ENCODE measurements at regions not wholly inside any gene's neighbourhood (a gene's known extent, or its start where the extent isn't known, plus 50 kb on each side); places are given as distances from the start of the nearest gene placed in this dataset.
"Not testable (repeated sequence)": the region's sequence is repeated elsewhere in the genome, so short reads cannot be mapped to it uniquely, and the experiment has no call there.

DNA sequence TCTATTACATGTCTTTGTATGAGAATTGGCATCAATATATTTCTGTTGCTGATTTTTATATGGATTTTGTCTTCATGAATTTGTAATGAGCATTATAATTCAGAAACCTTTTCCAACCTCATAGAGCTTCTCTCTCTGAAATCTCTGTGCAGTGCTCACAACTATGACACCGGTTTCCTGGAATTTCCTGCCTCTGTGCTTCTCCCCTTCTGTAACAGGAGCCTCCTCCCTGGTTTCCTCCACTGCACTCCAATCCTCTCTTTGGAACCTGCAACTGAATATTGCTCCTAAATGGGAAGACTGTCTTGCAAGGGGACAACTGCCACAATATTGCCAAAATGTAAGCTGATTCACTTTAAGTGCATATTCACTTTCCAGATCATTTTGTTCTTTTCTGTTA, 1147.9 kb downstream of the UQCRFS1 start:
- no peak for DNase-seq (ENCODE audit: low read depth)

DNA sequence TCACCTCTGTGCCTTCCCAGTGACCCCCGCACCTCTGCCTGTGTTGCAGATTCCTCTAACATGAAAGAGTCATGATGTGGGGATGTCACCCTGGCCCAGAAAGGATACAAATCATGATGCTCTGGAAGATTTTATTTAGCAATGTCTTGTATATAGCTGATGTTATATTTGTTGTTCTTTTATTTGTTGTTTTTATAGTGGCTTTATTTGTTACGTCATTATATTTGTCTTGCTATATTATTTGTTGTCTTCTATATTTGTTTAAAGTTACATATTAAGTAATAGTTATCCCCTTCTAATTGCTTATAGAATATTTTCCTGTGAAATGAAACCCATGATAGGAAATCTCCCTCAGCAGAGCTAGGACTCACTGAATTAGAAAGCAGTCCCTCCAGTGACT, 1149.2 kb downstream of the UQCRFS1 start:
- no peak for DNase-seq (ENCODE audit: low read depth)

DNA sequence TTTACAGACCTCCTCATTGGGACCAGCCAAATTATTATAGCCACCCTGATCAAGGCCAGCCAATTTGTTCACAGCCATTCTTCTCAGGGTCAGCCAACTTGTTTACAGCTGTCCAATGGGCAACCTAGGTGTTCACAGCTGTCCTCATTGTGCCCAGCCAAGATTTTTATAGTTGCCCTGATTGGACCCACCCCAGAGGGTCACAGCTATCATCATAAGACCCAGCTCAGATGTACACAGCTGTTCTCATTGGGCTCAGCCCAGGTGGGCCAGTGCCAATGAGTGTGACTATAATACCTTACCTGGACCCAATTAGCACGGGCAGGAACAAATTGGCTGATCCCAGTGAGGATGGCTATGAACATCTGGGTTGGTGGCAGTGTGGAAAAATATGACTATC, 1151.8 kb downstream of the UQCRFS1 start:
- DNase-seq (ENCODE audit: low read depth) = no peak

DNA sequence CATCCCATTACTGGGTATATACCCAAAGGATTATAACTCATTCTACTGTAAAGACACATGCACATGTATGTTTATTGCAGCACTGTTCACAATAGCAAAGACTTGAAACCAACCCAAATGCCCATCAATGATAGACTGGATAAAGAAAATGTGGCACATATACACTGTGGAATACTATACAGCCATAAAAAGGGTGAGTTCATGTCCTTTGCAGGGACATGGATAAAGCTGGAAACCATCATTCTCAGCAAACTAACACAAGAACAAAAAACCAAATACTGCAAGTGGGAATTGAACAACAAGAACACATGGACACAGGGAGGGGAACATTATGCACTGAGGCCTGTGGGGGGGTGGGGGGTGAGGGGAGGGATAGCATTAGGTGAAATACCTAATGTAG, 1155.9 kb downstream of the UQCRFS1 start:
- DNase-seq (ENCODE audit: low read depth) = not testable (repeated sequence)

DNA sequence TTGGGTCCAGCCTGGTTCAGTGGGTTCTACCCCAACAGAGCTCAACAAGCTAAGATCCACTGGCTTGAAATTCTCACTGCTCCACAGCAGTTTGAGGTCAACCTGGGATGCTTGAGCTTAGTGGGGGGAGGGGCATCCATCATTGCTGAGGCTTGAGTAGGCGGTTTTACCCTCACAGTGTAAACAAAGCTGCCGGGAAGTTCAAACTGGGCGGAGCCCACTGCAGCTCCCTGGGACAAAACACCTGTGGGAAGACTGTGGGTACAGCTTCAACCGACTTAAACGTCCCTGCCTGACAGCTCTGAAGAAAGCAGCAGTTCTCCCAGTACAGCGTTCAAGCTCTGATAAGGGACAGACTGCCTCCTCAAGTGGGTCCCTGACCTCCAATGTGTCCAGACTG, 1161.9 kb downstream of the UQCRFS1 start:
- no peak for DNase-seq (ENCODE audit: low read depth)

DNA sequence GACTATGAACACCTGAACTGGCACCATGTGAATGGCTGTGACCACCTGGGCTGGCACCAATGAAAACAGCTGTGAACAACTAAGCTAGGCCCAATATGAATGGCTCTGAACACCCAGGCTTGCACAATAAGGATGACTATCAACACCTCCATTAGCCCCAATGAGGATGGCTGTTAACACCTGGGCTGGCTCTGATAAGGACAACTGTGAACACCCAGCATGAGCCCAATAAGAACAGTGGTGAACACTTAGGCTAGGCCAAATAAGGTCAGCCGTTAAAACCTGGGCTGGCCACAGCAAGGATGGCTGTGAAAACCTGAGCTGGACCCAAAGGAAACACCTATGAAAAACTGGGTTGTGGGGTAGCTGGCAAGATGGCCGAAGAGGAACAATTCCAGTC, 1163.1 kb downstream of the UQCRFS1 start:
- no peak for DNase-seq (ENCODE audit: low read depth)

DNA sequence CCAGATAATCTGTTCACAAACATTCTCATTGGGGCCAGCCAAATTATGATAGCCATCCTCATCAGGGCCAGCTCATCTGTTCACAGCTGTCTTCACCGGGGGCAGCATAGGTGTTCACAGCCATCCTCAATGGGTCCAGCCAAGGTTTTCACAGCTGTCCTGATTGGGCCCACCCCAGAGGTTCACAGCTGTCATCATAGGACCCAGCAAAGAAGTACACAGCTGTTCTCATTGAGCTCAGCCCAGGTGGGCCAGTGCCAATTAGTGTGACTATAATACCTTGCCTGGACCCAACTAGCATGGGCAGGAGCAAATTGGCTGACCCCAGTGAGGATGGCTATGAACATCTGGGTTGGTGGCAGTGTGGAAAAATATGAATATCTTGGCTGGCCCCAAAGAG, 1166.0 kb downstream of the UQCRFS1 start:
- DNase-seq (ENCODE audit: low read depth) = no peak

DNA sequence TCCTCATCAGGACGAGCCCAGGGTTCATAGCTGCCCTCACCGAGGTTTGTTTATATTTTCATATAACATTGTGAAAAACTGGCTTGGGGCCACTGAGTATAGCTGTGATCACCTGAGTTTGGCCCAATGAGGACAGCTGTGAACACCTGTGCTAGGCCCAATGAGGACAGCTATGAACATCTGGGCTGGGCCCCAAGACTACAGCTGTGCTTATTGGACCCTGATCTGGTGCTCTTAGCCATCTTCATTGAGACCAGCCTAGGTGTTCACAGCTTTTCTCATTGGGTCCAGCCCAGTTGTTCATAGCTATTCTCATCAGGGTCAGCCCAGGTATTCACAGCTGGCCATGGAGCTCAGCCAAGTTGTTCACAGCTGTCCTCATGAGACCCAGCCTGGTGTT, 1167.3 kb downstream of the UQCRFS1 start:
- DNase-seq (ENCODE audit: low read depth) = no peak

DNA sequence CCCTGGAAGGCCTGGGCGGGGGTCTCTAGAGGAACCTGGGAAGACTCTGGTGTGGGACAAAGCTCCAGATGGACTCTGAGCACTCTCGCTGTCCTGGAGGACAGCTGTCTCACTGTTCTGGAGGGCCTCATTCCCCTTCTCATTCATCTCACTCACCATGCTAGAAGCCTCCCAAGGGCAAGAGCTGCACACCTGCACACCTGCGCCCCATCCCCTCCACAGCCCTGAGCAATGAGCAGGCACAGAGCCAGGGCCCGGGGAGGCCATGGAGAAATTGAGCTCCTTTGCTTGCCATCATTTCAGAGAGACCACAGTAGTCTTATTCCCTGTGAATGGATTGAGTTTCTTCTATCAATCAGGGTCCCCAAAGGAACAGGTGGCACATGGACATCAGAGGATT, 1168.5 kb downstream of the UQCRFS1 start:
- no peak for DNase-seq (ENCODE audit: low read depth)

DNA sequence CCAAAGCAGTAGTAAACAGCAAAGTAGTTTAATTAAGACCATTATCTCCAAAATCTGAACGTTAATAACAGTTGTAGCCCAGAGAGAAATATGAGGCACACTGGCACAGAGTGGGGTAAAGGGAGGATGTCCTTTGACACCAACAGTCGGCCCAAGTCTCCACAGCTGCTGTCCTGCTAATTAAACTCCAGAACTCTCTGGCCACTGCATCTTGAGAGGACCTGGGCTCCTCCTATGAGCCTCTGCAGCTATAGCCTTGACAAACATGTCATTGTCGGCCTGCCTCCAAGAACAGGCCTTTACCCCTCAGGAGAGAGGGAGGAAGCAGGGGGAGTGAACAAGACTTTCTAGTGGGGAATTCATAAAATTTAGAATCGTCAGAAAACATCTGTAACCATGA, 1170.4 kb downstream of the UQCRFS1 start:
- no peak for DNase-seq (ENCODE audit: low read depth)

DNA sequence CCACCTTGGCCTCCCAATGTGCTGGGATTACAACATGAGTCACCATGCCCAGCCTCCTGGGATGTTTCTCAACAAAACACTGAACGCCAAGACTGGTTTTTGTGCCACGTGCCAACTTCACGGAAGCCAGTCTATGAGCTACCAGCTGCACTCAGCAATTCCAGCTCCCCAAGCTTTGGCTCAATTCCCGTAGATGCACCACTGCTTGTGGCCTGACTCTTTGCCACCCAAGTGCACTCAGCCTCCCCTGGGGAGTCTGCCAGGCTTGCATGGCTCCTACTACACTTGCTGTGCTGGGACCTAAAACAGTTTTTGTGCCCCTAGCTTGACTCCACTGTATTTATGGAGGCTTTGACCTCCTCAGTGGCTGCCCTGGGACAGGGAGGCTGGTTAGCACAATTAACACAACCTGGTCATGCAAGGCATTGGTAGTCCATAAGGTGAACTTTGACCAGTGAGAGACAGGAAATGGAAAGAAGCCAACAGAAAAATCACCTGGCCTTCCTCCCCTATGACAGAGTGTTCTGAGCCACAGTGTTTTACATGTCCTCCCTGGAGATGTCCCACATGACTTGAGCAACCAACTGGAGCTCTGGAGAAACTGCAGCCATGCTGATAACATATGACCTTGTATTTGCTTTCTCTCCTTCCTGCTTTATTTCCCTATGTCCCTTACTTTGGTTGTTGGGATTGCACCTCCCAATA, 1173.1 kb downstream of the UQCRFS1 start:
- DNase-seq (ENCODE audit: low read depth) = no peak

DNA sequence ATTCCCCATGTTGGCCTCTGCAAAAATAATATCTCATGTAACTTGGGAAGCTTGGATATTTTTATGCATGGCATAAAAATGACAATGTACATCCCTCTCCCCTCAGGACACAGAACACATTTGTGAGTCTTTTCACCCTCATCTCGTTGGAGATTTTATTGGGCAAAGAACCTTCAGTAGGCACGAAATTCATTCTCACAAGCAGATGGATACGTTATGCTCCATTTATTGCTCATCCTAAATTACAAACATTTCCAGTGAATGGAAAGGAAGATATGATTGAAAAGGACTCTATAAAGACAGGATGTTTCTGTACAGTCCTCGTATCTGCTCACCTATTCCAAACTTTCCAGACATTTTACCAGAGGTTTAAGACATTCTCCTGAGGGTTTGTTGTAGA, 1175.8 kb downstream of the UQCRFS1 start:
- no peak for DNase-seq (ENCODE audit: low read depth)

DNA sequence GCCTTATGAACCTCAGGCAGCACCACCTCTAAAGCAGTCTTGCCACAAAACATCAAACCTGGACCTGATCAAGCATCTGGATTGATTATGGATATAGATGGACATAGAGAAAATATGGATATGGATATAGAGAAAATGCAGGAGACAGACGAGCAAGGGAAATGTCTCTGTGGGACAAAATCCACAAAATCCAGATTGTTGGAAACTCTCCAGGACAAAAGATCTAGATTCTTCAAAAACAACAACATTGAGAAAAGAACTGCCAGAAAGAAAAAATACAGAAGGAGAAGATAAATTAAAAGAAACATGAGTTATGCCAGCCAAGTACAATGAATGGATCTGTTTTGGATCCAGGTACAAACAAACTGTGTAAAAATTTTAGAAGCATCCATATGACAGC, 1176.5 kb downstream of the UQCRFS1 start:
- DNase-seq (ENCODE audit: low read depth) = no peak

DNA sequence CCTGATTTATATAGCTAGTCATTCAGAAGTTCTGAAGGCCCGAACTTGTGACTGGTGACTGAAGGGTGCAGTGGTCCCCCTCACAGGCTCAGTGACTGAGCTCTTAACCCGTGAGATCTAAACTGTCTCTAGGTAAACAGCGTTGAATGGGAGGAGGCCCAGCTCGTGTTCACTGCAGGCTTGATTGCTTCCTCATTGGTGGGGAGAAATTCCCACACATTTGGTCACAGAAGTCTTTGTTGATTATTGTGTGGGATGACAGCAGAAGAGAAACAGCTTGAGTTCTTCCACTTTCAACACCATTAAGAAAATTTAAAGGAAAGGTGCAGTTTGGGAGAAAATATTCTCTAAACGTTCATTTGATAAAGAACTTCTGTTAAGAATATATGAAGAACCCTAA, 1178.0 kb downstream of the UQCRFS1 start:
- no peak for DNase-seq (ENCODE audit: low read depth)

DNA sequence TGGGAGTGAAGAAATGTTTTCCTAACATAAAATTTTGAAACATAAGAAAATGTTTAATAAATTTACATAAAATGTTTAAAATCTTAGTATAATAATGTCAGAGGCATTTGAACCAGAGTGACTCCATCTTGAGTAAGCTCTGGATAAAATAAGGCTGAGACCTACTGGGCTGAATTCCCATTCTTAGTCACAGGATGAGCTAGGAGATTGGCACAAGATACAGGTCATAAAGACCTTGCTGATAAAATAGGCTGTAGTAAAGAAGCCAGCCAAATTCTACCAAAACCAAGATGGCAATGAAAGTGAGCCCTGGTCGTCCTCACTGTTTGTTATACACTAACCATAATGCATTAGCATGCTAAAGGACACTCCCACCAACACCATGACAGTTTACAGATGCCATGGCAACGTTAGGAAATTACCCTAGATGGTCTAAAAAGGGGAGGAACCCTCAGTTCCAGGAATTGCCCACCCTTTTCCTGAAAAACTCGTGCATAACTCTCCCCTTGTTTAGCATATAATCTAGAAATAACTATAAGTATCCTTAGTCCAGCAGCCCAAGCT, 1184.0 kb downstream of the UQCRFS1 start:
- no peak for DNase-seq (ENCODE audit: low read depth)

DNA sequence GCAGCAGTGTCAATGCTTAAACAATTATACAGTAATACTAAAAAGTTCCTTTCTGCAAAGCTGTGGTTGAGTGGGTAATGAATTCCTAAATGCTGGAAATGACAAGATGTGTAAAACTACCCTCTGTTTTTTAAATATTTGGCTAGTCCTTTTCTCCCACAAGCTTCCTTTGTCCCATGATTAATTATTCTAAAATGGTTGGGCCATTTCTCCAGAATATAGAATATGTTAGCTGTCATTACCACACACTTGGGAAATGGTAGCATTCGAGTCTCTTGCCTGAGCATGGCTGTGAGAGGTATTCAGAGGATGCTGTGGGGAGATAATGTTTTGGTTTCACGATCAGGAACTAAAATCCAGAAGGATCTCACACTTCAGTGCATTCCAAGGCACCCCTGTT, 1185.8 kb downstream of the UQCRFS1 start:
- no peak for DNase-seq (ENCODE audit: low read depth)

DNA sequence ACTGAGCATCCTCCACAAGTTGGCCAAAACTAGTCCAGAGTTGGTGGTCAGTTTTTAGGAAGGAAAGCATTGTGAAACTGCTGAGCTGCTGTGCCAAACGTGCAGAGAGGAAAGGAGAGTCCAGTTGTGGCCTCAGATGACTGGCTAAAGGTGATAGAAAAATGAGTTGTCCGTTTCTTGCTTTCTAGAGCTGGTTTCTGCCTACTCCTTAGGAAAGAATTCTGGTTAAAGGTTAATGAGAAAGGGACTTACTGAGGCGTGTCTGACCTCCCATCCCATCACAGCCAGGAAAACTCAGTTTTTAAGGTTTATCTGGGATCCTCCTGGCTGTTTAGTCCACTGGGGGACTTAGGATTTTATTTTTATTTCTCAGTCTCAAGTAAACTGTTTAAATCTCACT, 1186.3 kb downstream of the UQCRFS1 start:
- no peak for DNase-seq (ENCODE audit: low read depth)

DNA sequence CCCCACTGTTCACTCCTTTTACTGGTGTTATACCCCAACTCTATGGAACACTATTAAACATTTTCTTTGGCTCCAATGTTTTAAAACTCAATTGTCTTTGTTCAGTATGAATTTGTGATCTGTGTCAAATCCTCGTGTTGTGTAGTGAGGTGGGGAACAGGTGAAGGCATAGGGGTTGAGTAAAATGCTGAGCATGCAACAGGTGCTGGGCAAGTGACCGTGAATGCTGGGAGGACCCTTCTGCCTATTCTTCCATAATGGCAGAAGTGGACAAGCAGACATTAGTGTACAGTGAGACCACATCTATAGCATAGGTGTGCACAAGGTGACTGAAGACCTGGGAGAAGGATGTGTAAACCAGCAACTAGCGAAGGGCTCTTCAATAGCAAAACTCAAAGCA, 1188.0 kb downstream of the UQCRFS1 start:
- no peak for DNase-seq (ENCODE audit: low read depth)

DNA sequence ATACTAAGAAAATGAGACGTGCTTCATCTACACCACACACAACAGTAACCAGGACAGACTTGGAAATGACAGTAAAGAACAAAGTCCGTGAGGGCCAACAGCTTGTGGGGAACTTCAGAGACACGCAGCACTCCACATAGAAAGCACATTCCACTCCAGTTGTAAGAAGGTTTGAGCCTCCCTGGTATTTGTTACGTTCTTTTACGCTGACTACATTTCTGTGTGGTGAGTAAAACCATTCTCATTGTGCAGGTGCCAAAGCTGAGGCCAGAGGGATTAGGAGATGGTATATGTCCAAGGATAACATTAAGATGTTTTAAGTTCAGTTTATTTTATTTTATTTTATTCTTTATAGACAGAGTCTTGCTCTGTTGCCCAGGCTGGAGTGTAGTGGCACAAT, 1189.9 kb downstream of the UQCRFS1 start:
- DNase-seq (ENCODE audit: low read depth) = no peak

DNA sequence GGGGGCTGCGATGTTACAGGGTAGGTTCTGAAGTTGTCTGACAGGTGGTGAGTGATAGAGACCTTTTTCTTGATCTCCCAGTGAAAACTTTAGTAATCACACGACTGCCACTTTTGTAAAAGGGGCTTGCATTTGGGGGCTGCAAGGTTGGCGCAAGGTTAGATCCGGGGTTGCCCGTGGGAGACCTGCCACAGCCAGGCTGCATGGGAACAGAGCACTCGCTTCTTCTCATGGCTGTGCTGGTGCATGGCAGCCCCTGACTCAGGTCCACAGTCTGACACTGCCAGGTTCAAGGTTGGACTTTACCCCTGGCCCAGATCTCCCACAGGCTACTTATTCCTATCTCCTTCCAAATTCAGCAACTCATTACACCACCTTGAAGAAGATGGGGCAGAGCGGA, 1190.4 kb downstream of the UQCRFS1 start:
- DNase-seq (ENCODE audit: low read depth) = no peak

DNA sequence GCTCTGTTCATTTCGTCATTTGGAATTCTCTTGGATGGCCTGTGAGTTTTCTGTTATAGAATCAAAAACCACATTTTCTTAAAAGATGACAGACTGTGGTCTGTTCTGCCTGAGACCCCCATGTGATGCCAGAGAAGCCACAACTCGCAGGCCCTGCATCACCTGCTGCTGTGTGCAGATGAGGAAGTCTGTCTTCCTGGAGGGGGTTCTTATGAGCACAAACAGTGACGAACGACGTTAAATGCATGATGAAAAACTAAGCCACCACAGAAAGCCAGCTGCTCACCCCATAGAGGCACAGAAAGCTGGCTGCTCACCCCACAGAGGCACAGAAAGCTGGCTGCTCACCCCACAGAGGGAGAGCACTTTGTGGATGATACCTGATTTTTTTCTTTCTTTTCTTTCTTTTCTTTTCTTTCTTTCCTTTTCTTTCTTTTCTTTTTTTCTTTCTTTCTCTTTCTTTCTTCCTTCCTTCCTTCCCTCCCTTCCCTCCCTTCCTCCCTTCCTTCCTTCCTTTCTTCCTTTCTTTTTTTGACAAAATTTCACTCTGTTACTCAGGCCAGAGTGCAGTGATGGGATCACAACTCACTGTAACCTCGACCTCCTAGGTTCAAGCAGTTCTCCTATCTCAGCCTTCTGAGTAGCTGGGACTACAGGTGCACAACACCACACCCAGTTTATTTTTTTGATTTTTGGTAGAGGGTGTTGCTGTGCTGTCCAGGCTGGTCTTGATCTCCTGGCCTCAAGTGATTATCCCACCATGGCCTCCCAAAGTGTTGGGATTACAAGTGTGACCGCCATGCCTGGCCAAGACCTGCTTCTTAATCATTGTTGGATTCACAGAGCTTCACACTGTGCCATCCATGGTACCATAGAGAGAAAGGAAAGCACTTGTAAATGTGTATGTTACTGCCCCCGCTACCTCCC, 1191.4 kb downstream of the UQCRFS1 start:
- DNase-seq (ENCODE audit: low read depth) = no peak

DNA sequence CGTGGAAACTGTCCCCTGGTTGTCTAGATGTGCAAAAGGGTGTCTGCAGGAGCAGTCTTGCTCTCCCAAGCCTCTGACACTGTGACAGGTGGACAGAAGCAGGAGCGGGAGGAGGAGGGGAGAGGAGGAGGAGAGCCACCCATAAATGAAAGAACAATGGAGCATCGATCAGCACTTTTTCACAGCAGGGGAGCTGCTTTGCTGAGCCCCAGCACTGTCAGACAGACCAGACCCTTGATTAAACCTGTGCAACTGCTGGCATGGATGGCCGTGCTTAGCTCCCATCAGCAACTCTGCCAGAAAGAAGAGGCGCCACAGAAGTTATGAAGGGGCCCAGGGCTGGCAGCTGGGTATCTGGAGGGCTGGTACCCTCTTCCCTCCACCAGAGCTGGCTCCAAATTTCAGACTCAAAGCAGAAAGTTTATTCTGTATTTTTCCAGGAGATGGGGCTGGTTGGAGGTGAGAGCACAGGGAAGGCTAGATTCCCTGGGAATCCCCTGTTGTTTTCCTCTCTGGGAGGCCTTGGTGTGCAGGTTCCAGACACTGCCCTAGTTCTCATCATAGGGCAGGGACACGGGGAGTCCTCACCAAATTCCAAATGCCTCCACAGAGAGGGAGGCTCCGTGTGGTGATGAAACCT, 1192.2 kb downstream of the UQCRFS1 start:
- DNase-seq (ENCODE audit: low read depth) = no peak

DNA sequence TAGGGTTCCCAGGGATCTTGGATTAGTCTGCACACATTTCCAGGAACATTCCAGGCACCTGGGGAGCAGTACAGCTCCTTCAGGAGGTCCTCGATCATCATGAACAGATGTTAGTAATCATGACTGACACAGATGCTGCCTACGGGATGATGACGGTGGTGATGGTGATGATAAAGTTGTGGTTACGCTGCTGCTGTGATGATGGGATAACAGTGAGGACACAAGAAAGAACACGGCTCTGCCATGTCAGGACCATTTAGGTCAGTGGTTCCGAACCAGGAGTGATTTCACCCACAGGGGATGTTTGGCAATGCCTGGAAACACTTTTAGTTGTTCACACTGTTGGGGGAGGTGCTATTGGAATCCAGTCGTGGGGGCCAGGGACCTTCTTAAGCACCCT, 1193.0 kb downstream of the UQCRFS1 start:
- no peak for DNase-seq (ENCODE audit: low read depth)

Measured in ELR (cell line).